ENCODE measurements at regions not wholly inside any gene's neighbourhood (a gene's known extent, or its start where the extent isn't known, plus 50 kb on each side); places are given as distances from the start of the nearest gene placed in this dataset.

- TF ChIP-seq POLR2AphosphoS5 (IDR thresholded peaks at IDR 0.05; ENCODE audit: low read depth, low read length) (no peak), FOXP2 (optimal IDR thresholded peaks at IDR 0.05; ENCODE audit: borderline replicate concordance, extremely low read depth, extremely low read length, insufficient read depth) (no peak), REST (IDR thresholded peaks at IDR 0.05; ENCODE audit: insufficient read depth in 1 of 2, low read depth in 2 of 2, low read length in 2 of 2) (no peak), TAF1 (IDR thresholded peaks at IDR 0.05; ENCODE audit: borderline replicate concordance, insufficient read depth, low read length) (no peak), SIN3A (IDR thresholded peaks at IDR 0.05; ENCODE audit: borderline replicate concordance, insufficient read depth, low read length) (no peak)
These were observed 488.7 kb upstream of the CCNG1 start for GRCh38 chr5:162948677-162949076.

GRCh38 chr5:162956570-162956969, 480.8 kb upstream of the CCNG1 start:
- TF ChIP-seq REST (IDR thresholded peaks at IDR 0.05; ENCODE audit: insufficient read depth in 1 of 2, low read depth in 2 of 2, low read length in 2 of 2) (no peak), SIN3A (IDR thresholded peaks at IDR 0.05; ENCODE audit: borderline replicate concordance, insufficient read depth, low read length) (no peak), TAF1 (IDR thresholded peaks at IDR 0.05; ENCODE audit: borderline replicate concordance, insufficient read depth, low read length) (no peak), FOXP2 (optimal IDR thresholded peaks at IDR 0.05; ENCODE audit: borderline replicate concordance, extremely low read depth, extremely low read length, insufficient read depth) (no peak), POLR2AphosphoS5 (IDR thresholded peaks at IDR 0.05; ENCODE audit: low read depth, low read length) (no peak)

- TF ChIP-seq SIN3A (IDR thresholded peaks at IDR 0.05; ENCODE audit: borderline replicate concordance, insufficient read depth, low read length) (no peak), FOXP2 (optimal IDR thresholded peaks at IDR 0.05; ENCODE audit: borderline replicate concordance, extremely low read depth, extremely low read length, insufficient read depth) (no peak), TAF1 (IDR thresholded peaks at IDR 0.05; ENCODE audit: borderline replicate concordance, insufficient read depth, low read length) (no peak), POLR2AphosphoS5 (IDR thresholded peaks at IDR 0.05; ENCODE audit: low read depth, low read length) (no peak), REST (IDR thresholded peaks at IDR 0.05; ENCODE audit: insufficient read depth in 1 of 2, low read depth in 2 of 2, low read length in 2 of 2) (no peak)
These were observed 447.3 kb upstream of the CCNG1 start for GRCh38 chr5:162990063-162990462.

- TF ChIP-seq REST (IDR thresholded peaks at IDR 0.05; ENCODE audit: insufficient read depth in 1 of 2, low read depth in 2 of 2, low read length in 2 of 2), result no peak
- no peak for TF ChIP-seq TAF1 (IDR thresholded peaks at IDR 0.05; ENCODE audit: borderline replicate concordance, insufficient read depth, low read length)
- TF ChIP-seq SIN3A (IDR thresholded peaks at IDR 0.05; ENCODE audit: borderline replicate concordance, insufficient read depth, low read length), result no peak
- no peak for TF ChIP-seq FOXP2 (optimal IDR thresholded peaks at IDR 0.05; ENCODE audit: borderline replicate concordance, extremely low read depth, extremely low read length, insufficient read depth)
- TF ChIP-seq POLR2AphosphoS5 (IDR thresholded peaks at IDR 0.05; ENCODE audit: low read depth, low read length), result no peak
These were observed 446.4 kb upstream of the CCNG1 start for GRCh38 chr5:162990856-162991497.
